ENCODE measurements at regions not wholly inside any gene's neighbourhood (a gene's known extent, or its start where the extent isn't known, plus 50 kb on each side); places are given as distances from the start of the nearest gene placed in this dataset.

- no TSS peak for BruUV-seq (replicated peaks)
- POLR2A ChIA-PET (ENCODE audit: unreplicated experiment): no interaction called here
- no peaks in the 10 kb centered on the region for H3K4me1 ChIP-seq (replicated peaks; ENCODE audit: insufficient read depth)
Observed at GRCh38 chr14:32265584-32265983, 62.5 kb upstream of the RNU6-8 start.

DNA sequence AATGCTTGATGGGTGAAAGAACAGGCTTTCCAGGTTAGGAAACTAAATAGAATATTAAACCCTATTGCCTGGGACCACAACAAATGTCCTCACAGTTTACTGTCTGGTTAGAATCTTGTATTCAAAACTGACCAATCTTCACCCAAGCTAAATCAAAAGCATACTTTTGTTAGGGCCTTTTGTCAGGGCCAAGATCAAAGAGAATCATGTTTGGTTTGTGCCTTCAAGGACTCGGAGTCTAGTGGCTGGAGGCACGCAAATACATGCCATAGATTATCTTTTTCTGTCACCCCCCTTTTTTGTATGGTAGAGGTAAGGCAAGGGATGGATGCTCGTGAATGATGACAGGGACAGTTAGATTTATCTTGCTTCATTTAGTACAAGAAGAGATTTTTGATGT lies 51.1 kb upstream of the AKAP6 start:
- Histone ChIP-seq H3K4me1 (replicated peaks; ENCODE audit: insufficient read depth) (peaks cover 9% of the 10 kb centered on the region), H4K20me1 (ENCODE audit: insufficient read depth) (no peaks in the 10 kb centered on the region), H3K36me3 (ENCODE audit: low read depth) (no peaks in the 10 kb centered on the region), H3K79me2 (ENCODE audit: low read depth) (no peaks in the 10 kb centered on the region), H3K9me3 (ENCODE audit: insufficient read depth, low read depth) (no peaks in the 10 kb centered on the region), H3K4me3 (no peak overlapping the region), H3K27ac (no peak overlapping the region), H3K27me3 (ENCODE audit: insufficient read depth, low read depth) (no peaks in the 10 kb centered on the region), H3F3A (ENCODE audit: insufficient read depth, low read depth) (no peaks in the 10 kb centered on the region), H3K4me2 (no peak overlapping the region), H2AFZ (no peak overlapping the region), H3K9me2 (ENCODE audit: insufficient read depth) (no peaks in the 10 kb centered on the region)
- DNase-seq: no peak
- POLR2A ChIA-PET (ENCODE audit: unreplicated experiment): no interaction called here
- TF ChIP-seq CTCF (conservative IDR thresholded peaks at IDR 0.05) (no peak), EZH2 (IDR thresholded peaks at IDR 0.05; ENCODE audit: low read depth) (no peak)
- BruUV-seq (replicated peaks): no TSS peak
- intact Hi-C loops (cut with micrococcal nuclease; ENCODE audit: unreplicated experiment): no loop called here
- CTCF ChIA-PET: no interaction called here

More at GRCh38 chr14:32265584-32265983, 62.5 kb upstream of the RNU6-8 start:
- Histone ChIP-seq H3K27me3 (ENCODE audit: insufficient read depth, low read depth) (no peaks in the 10 kb centered on the region), H2AFZ (no peak overlapping the region), H3K4me2 (no peak overlapping the region), H3K9me3 (ENCODE audit: insufficient read depth, low read depth) (peaks cover 11% of the 10 kb centered on the region), H4K20me1 (ENCODE audit: insufficient read depth) (no peaks in the 10 kb centered on the region), H3F3A (ENCODE audit: insufficient read depth, low read depth) (no peaks in the 10 kb centered on the region), H3K36me3 (ENCODE audit: low read depth) (no peaks in the 10 kb centered on the region), H3K9me2 (ENCODE audit: insufficient read depth) (no peaks in the 10 kb centered on the region), H3K79me2 (ENCODE audit: low read depth) (no peaks in the 10 kb centered on the region), H3K4me3 (no peak overlapping the region), H3K27ac (no peak overlapping the region)
- CTCF ChIA-PET: no interaction called here
- no peak for DNase-seq
- TF ChIP-seq EZH2 (IDR thresholded peaks at IDR 0.05; ENCODE audit: low read depth) (no peak), CTCF (conservative IDR thresholded peaks at IDR 0.05) (no peak)
- intact Hi-C loops (cut with micrococcal nuclease; ENCODE audit: unreplicated experiment): no loop called here

Measured in PC-9 (cell line).